ENCODE measurements at regions not wholly inside any gene's neighbourhood (a gene's known extent, or its start where the extent isn't known, plus 50 kb on each side); places are given as distances from the start of the nearest gene placed in this dataset.

DNA sequence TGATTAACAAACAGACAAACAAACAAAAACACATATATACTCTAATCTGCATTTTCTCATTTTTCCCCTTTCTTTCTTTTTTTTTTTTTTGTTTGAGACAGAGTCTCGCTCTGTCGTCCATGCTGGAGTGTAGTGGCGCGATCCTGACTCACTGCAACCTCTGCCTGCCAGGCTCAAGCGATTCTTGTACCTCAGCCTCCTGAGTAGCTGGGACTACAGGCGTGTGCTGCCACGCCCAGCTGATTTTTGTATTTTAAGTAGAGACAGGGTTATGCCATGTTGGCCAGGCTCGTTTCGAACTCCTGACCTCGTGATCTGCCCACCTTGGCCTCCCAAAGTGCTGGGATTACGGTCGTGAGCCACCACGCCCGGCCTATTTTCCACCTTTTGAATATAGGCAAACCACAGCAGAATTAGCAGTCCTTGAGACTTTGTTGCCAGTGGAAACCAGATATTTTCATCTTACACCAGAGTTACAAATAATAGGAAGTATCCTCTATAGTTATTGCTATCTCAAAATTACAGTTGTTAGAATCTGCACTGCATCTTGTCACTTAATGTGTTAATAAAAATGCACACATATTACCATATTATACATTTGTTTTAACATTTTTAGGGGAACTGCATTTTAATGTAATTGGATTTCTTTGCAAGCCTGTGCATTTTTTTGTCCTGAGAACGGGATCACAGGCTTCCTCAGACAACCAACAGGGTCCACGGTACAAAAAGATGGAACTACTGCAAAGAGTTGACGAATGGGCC, 208.2 kb upstream of the ZNF217 start:
- no peaks in the 10 kb centered on the region for H3K36me3 ChIP-seq (ENCODE audit: control insufficient read depth, insufficient read depth, low read length)
- H3K27ac ChIP-seq (ENCODE audit: insufficient read depth, low read length, poor library complexity, severe bottlenecking): no peak overlapping the region
- H3K9me3 ChIP-seq (ENCODE audit: control insufficient read depth, low read length): no peaks in the 10 kb centered on the region
- no peak overlapping the region for H3K4me3 ChIP-seq (ENCODE audit: insufficient read depth, low read depth, low read length, poor library complexity, severe bottlenecking)
- DNase-seq: no peak
- H3K4me1 ChIP-seq (ENCODE audit: control insufficient read depth, insufficient read depth, low read length, poor library complexity, severe bottlenecking): no peaks in the 10 kb centered on the region
- H3K27me3 ChIP-seq (replicated peaks; ENCODE audit: control insufficient read depth, insufficient read depth, low read length, poor library complexity, severe bottlenecking): no peaks in the 10 kb centered on the region

DNA sequence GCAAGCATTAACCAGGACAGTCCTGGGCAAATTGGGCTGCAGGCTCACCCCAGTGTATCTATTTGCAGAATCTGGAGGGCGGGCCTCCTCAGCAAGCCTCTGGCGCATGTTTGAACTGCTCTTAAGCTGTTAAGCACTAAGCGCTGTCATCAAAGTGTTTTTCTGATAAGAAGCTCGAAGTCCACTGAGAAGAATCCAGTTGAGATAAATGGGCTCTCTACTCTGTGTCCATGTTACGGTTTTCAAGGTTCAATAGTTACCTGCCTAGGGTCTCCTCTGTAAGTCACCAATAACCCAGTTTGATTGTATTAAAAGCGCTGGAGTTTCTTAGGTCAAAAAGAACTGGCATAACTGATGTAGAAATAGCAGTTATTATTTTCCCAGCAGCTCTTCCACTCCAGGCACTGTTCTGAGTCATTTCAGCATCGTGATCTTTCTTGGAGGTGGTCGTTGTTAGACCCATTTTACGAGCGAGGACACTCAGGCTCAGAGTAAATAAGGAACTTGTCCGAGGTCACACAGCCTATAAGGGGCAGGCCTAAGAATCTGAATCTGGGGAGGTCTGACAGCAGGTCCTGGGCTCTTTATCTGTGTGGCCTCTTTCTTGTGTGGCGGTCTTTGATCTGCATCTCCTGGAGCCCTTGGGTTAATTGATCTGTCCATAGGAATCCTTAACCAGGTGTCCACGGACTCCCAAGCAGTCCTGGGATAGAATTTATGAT, 207.4 kb upstream of the ZNF217 start:
- no peak overlapping the region for H3K4me3 ChIP-seq (ENCODE audit: insufficient read depth, low read depth, low read length, poor library complexity, severe bottlenecking)
- no peaks in the 10 kb centered on the region for H3K36me3 ChIP-seq (ENCODE audit: control insufficient read depth, insufficient read depth, low read length)
- DNase-seq: no peak
- H3K9me3 ChIP-seq (ENCODE audit: control insufficient read depth, low read length): no peaks in the 10 kb centered on the region
- no peaks in the 10 kb centered on the region for H3K4me1 ChIP-seq (ENCODE audit: control insufficient read depth, insufficient read depth, low read length, poor library complexity, severe bottlenecking)
- H3K27ac ChIP-seq (ENCODE audit: insufficient read depth, low read length, poor library complexity, severe bottlenecking): no peak overlapping the region
- H3K27me3 ChIP-seq (replicated peaks; ENCODE audit: control insufficient read depth, insufficient read depth, low read length, poor library complexity, severe bottlenecking): no peaks in the 10 kb centered on the region

DNA sequence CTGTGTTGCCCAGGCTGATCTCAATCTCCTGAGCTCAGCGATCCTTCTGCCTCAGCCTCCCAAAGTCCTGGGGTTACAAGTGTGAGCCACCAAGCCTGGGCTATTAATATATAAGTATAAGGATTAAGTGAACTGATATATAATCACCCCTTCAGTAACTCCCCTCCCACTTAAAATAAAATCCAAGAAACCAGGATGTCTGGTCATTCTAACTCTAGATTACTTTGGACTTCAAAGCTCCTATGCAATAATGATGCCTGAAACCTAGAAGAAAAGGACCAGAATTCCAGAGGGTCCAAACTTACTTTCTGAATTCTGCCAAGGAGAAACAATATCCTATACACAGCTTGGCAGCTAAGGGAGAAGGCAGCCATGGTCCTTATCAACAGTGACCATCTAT, 206.8 kb upstream of the ZNF217 start:
- DNase-seq: no peak
- Histone ChIP-seq H3K36me3 (ENCODE audit: control insufficient read depth, insufficient read depth, low read length) (no peaks in the 10 kb centered on the region), H3K27me3 (replicated peaks; ENCODE audit: control insufficient read depth, insufficient read depth, low read length, poor library complexity, severe bottlenecking) (no peaks in the 10 kb centered on the region), H3K4me1 (ENCODE audit: control insufficient read depth, insufficient read depth, low read length, poor library complexity, severe bottlenecking) (no peaks in the 10 kb centered on the region), H3K4me3 (ENCODE audit: insufficient read depth, low read depth, low read length, poor library complexity, severe bottlenecking) (no peak overlapping the region), H3K27ac (ENCODE audit: insufficient read depth, low read length, poor library complexity, severe bottlenecking) (no peak overlapping the region), H3K9me3 (ENCODE audit: control insufficient read depth, low read length) (no peaks in the 10 kb centered on the region)

DNA sequence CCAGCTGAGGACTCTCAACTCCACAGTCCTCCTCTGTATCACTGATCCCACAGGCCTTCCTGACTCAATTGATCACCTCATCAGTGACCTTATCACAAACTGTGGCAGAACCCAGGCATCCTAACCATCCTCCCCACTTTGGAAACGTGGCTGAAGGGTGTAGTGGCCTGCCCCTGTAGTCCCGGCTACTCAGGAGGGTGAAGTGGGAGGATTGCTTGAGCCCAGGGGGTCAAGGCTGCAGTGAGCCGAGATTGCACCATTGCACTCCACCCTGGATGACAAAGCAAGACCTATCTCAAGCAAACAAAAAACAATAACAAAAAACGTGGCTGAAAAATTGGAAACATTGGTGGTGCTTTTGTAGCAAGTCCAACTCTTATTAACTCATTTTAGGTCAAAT, 203.4 kb upstream of the ZNF217 start:
- no peak for DNase-seq
- no peaks in the 10 kb centered on the region for H3K4me1 ChIP-seq (ENCODE audit: control insufficient read depth, insufficient read depth, low read length, poor library complexity, severe bottlenecking)
- no peak overlapping the region for H3K27ac ChIP-seq (ENCODE audit: insufficient read depth, low read length, poor library complexity, severe bottlenecking)
- no peaks in the 10 kb centered on the region for H3K36me3 ChIP-seq (ENCODE audit: control insufficient read depth, insufficient read depth, low read length)
- no peaks in the 10 kb centered on the region for H3K27me3 ChIP-seq (replicated peaks; ENCODE audit: control insufficient read depth, insufficient read depth, low read length, poor library complexity, severe bottlenecking)
- no peak overlapping the region for H3K4me3 ChIP-seq (ENCODE audit: insufficient read depth, low read depth, low read length, poor library complexity, severe bottlenecking)
- H3K9me3 ChIP-seq (ENCODE audit: control insufficient read depth, low read length): no peaks in the 10 kb centered on the region

DNA sequence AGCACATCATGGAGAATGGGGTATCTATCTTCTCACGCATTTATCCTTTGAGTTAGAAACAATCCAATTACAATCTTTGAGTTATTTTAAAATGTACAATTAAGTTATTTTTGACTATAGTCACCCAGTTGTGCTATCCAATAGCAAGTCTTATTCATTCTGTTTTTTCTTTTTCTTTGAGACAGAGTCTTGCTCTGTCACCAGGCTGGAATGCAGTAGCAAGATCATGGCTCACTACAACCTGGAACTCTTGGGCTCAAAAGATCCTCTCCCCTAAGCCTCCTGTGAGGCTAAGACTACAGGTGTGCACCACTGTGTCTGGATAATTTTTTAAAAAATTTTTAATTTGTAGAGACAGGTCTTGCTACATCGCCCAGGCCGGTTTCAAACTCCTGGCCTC, 201.5 kb upstream of the ZNF217 start:
- Histone ChIP-seq H3K36me3 (ENCODE audit: control insufficient read depth, insufficient read depth, low read length) (no peaks in the 10 kb centered on the region), H3K27me3 (replicated peaks; ENCODE audit: control insufficient read depth, insufficient read depth, low read length, poor library complexity, severe bottlenecking) (no peaks in the 10 kb centered on the region), H3K4me3 (ENCODE audit: insufficient read depth, low read depth, low read length, poor library complexity, severe bottlenecking) (no peak overlapping the region), H3K4me1 (ENCODE audit: control insufficient read depth, insufficient read depth, low read length, poor library complexity, severe bottlenecking) (no peaks in the 10 kb centered on the region), H3K9me3 (ENCODE audit: control insufficient read depth, low read length) (no peaks in the 10 kb centered on the region), H3K27ac (ENCODE audit: insufficient read depth, low read length, poor library complexity, severe bottlenecking) (no peak overlapping the region)
- no peak for DNase-seq

DNA sequence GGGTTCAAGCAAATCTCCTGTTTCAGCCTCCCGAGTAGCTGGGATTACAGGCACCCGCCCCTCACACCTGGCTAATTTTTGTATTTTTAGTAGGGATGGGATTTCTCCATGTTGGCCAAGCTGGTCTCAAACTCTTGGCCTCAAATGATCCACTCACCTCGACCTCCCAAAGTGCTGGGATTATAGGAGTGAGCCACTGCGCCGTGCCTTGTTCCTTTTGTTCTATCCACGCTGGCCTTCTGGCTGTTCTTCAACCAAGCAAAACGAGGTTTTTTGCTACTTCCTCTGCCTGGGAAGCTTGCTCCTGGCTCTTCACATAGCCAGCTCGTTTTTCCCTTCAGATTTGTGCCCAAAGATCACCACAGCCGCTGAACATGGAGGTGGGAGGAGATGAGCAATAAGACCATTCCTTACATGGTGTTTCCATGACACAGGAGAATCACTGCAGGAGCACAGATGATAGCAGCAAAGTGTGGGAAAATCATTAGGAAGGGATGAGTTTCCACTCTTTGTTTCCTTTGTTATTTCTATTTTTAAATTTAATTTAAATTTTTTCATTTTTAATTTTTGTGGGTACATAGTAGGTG, 201.0 kb upstream of the ZNF217 start:
- Histone ChIP-seq H3K27me3 (replicated peaks; ENCODE audit: control insufficient read depth, insufficient read depth, low read length, poor library complexity, severe bottlenecking) (no peaks in the 10 kb centered on the region), H3K4me3 (ENCODE audit: insufficient read depth, low read depth, low read length, poor library complexity, severe bottlenecking) (no peak overlapping the region), H3K4me1 (ENCODE audit: control insufficient read depth, insufficient read depth, low read length, poor library complexity, severe bottlenecking) (no peaks in the 10 kb centered on the region), H3K9me3 (ENCODE audit: control insufficient read depth, low read length) (no peaks in the 10 kb centered on the region), H3K27ac (ENCODE audit: insufficient read depth, low read length, poor library complexity, severe bottlenecking) (no peak overlapping the region), H3K36me3 (ENCODE audit: control insufficient read depth, insufficient read depth, low read length) (no peaks in the 10 kb centered on the region)
- DNase-seq: no peak

DNA sequence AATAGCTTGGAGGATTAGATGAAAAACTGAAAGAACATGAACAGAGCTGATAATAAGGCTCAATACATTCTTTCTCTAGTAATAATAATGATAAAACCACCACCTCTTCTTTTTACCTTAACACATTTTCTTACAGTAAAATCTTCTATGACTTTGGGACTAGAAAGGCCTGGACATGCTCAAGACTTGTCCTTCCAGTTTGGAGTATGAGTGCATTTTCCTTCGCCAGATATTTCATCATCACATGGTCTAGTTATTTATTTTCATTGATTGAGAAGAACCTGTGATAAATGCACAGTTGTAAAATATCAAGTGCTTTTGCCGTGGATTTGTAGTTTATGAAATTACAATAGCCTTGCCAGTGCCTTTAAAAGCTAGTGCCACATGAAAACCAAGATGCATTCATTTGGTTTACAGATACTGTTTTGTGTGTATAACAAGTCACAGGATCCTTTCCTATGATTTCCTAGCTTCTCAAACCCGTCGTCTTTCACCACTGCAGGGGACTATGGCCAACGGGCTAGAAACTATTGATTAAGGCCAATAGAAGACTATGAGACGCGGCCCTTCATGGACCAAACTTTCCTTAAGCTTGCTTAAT, 200.2 kb upstream of the ZNF217 start:
- H3K4me1 ChIP-seq (ENCODE audit: control insufficient read depth, insufficient read depth, low read length, poor library complexity, severe bottlenecking): no peaks in the 10 kb centered on the region
- H3K27ac ChIP-seq (ENCODE audit: insufficient read depth, low read length, poor library complexity, severe bottlenecking): no peak overlapping the region
- H3K36me3 ChIP-seq (ENCODE audit: control insufficient read depth, insufficient read depth, low read length): no peaks in the 10 kb centered on the region
- H3K4me3 ChIP-seq (ENCODE audit: insufficient read depth, low read depth, low read length, poor library complexity, severe bottlenecking): no peak overlapping the region
- no peaks in the 10 kb centered on the region for H3K9me3 ChIP-seq (ENCODE audit: control insufficient read depth, low read length)
- DNase-seq: no peak
- H3K27me3 ChIP-seq (replicated peaks; ENCODE audit: control insufficient read depth, insufficient read depth, low read length, poor library complexity, severe bottlenecking): no peaks in the 10 kb centered on the region

DNA sequence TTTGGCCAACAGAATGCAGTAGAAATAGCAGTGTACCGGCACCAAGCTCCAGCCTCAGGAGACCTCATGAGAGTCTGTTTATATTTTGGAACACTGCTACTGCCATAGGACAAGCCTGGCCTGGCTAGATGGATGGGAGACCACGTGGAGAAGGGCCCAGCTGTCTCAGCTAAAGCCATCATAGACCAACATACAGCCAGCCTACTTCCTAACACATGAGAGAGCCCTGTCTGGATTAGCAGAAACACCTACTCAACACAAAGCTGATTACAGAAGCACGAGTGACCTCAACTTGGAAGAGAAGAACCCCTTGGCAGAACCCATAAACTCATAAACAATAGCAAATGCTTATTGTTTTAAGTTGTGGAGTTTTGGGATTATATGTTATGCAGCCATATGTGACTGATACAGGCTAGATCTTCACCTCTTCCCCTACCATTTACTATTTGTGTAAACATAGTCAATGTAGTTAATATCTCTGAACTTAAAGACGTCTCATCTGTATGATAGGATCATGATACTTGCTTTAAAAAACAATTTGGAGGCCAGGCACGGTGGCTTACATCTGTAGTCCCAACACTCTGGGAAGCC, 199.4 kb upstream of the ZNF217 start:
- Histone ChIP-seq H3K4me1 (ENCODE audit: control insufficient read depth, insufficient read depth, low read length, poor library complexity, severe bottlenecking) (no peaks in the 10 kb centered on the region), H3K27me3 (replicated peaks; ENCODE audit: control insufficient read depth, insufficient read depth, low read length, poor library complexity, severe bottlenecking) (no peaks in the 10 kb centered on the region), H3K27ac (ENCODE audit: insufficient read depth, low read length, poor library complexity, severe bottlenecking) (no peak overlapping the region), H3K9me3 (ENCODE audit: control insufficient read depth, low read length) (no peaks in the 10 kb centered on the region), H3K36me3 (ENCODE audit: control insufficient read depth, insufficient read depth, low read length) (no peaks in the 10 kb centered on the region), H3K4me3 (ENCODE audit: insufficient read depth, low read depth, low read length, poor library complexity, severe bottlenecking) (no peak overlapping the region)
- no peak for DNase-seq

DNA sequence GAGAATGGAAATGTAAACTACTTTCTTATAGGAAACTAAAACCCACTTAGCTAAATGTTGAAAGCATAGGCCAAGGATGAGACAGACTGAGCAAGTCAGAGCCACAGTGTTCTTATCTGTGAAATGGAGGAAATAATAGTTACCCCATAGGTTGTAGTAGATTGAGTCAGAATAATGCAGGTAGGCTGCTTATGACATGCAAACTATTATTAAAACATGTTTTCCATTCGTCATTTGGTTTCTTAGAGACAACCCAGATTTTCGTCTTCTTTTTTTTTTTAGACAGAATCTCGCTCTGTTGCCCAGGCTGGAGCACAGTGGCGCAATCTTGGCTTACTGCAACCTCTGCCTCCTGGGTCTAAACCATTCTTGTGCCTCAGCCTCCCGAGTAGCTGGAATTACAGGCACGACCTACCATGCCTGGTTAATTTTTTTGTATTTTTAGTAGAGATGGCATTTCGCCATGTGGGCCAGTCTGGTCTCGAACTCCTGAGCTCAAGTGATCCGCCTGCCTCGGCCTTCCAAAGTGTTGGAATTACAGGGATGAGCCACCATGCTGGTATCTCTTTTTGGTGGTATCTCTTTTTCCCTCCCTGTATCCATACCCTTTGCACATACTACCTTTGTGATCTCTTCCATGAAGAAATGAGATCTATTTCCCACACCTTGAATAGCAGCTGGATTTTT, 196.5 kb upstream of the ZNF217 start:
- DNase-seq: no peak
- H3K36me3 ChIP-seq (ENCODE audit: control insufficient read depth, insufficient read depth, low read length): no peaks in the 10 kb centered on the region
- H3K4me1 ChIP-seq (ENCODE audit: control insufficient read depth, insufficient read depth, low read length, poor library complexity, severe bottlenecking): no peaks in the 10 kb centered on the region
- no peaks in the 10 kb centered on the region for H3K27me3 ChIP-seq (replicated peaks; ENCODE audit: control insufficient read depth, insufficient read depth, low read length, poor library complexity, severe bottlenecking)
- no peak overlapping the region for H3K4me3 ChIP-seq (ENCODE audit: insufficient read depth, low read depth, low read length, poor library complexity, severe bottlenecking)
- H3K27ac ChIP-seq (ENCODE audit: insufficient read depth, low read length, poor library complexity, severe bottlenecking): no peak overlapping the region
- no peaks in the 10 kb centered on the region for H3K9me3 ChIP-seq (ENCODE audit: control insufficient read depth, low read length)
